ENCODE measurements at regions not wholly inside any gene's neighbourhood (a gene's known extent, or its start where the extent isn't known, plus 50 kb on each side); places are given as distances from the start of the nearest gene placed in this dataset.

- intact Hi-C loops (cut with micrococcal nuclease): no loop called here
Measured at GRCh38 chr1:57798543-57798942, 374.7 kb upstream of the DAB1 start.

GRCh38 chr1:57797084-57797483, 373.2 kb upstream of the DAB1 start:
- ChIA-PET POLR2A (no interaction called here), CTCF (no interaction called here)
- no peak overlapping the region for H3K4me3 Mint-ChIP-seq
- intact Hi-C loops (cut with micrococcal nuclease): no loop called here
- DNase-seq (no peak), ATAC-seq (no peak)
- H3K9me3 Mint-ChIP-seq: peaks cover under 1% of the 10 kb centered on the region
- peaks cover 4% of the 10 kb centered on the region for H3K27me3 Mint-ChIP-seq
- H3K27ac Mint-ChIP-seq: no peak overlapping the region
- no peak for TF ChIP-seq CTCF (IDR thresholded peaks at IDR 0.05)
- no peaks in the 10 kb centered on the region for H3K4me1 Mint-ChIP-seq (ENCODE audit: low read depth)
- H3K36me3 Mint-ChIP-seq (ENCODE audit: low read depth): no peaks in the 10 kb centered on the region

More at GRCh38 chr1:57798543-57798942, 374.7 kb upstream of the DAB1 start:
- Mint-ChIP-seq H3K27me3 (peaks cover 4% of the 10 kb centered on the region), H3K36me3 (ENCODE audit: low read depth) (no peaks in the 10 kb centered on the region), H3K4me3 (no peak overlapping the region), H3K4me1 (ENCODE audit: low read depth) (no peaks in the 10 kb centered on the region), H3K9me3 (peaks cover 2% of the 10 kb centered on the region), H3K27ac (no peak overlapping the region)
- POLR2A ChIA-PET: interaction anchor here (0.8 kb wide), 1 partner anchor 12 kb away, joined by 3 read pairs; no protein-coding TSS in a partner anchor
- DNase-seq (no peak), ATAC-seq (no peak)
- CTCF ChIA-PET: no interaction called here
- TF ChIP-seq CTCF (IDR thresholded peaks at IDR 0.05): no peak

- no peak for ATAC-seq
- no peak overlapping the region for H3K27ac Mint-ChIP-seq
Measured at GRCh38 chr1:57796616-57797015, 372.8 kb upstream of the DAB1 start.

GRCh38 chr1:57795886-57796285, 372.0 kb upstream of the DAB1 start:
- intact Hi-C loops (cut with micrococcal nuclease): no loop called here
- DNase-seq (no peak), ATAC-seq (no peak)
- Mint-ChIP-seq H3K9me3 (no peaks in the 10 kb centered on the region), H3K27me3 (peaks cover 4% of the 10 kb centered on the region), H3K4me1 (ENCODE audit: low read depth) (no peaks in the 10 kb centered on the region), H3K27ac (no peak overlapping the region), H3K36me3 (ENCODE audit: low read depth) (no peaks in the 10 kb centered on the region), H3K4me3 (no peak overlapping the region)
- TF ChIP-seq CTCF (IDR thresholded peaks at IDR 0.05): no peak
- ChIA-PET CTCF (no interaction called here), POLR2A (no interaction called here)

More at GRCh38 chr1:57796616-57797015, 372.8 kb upstream of the DAB1 start:
- no peaks in the 10 kb centered on the region for H3K4me1 Mint-ChIP-seq (ENCODE audit: low read depth)
- CTCF ChIA-PET: no interaction called here
- no peak overlapping the region for H3K4me3 Mint-ChIP-seq
- POLR2A ChIA-PET: no interaction called here
- no peaks in the 10 kb centered on the region for H3K9me3 Mint-ChIP-seq
- DNase-seq: no peak
- H3K27me3 Mint-ChIP-seq: peaks cover 4% of the 10 kb centered on the region
- TF ChIP-seq CTCF (IDR thresholded peaks at IDR 0.05): no peak
- H3K36me3 Mint-ChIP-seq (ENCODE audit: low read depth): no peaks in the 10 kb centered on the region
- intact Hi-C loops (cut with micrococcal nuclease): no loop called here

- no peaks in the 10 kb centered on the region for H3K36me3 Mint-ChIP-seq (ENCODE audit: low read depth)
- no peak for ATAC-seq
- no peaks in the 10 kb centered on the region for H3K9me3 Mint-ChIP-seq
- CTCF ChIA-PET: no interaction called here
- H3K4me1 Mint-ChIP-seq (ENCODE audit: low read depth): no peaks in the 10 kb centered on the region
- POLR2A ChIA-PET: no interaction called here
- no peak overlapping the region for H3K27ac Mint-ChIP-seq
- no peak for TF ChIP-seq CTCF (IDR thresholded peaks at IDR 0.05)
- no peak overlapping the region for H3K4me3 Mint-ChIP-seq
- no peak for DNase-seq
- peaks cover 4% of the 10 kb centered on the region for H3K27me3 Mint-ChIP-seq
- intact Hi-C loops (cut with micrococcal nuclease): no loop called here
Measured at GRCh38 chr1:57794078-57794477, 370.2 kb upstream of the DAB1 start.
